SJCRH30 (cell line): ENCODE measurements at regions not wholly inside any gene's neighbourhood (a gene's known extent, or its start where the extent isn't known, plus 50 kb on each side); places are given as distances from the start of the nearest gene placed in this dataset.

Source experiments
- DNase-seq, 2 experiments: peaks; one replicate each; pipeline ENCODE4 v3.0.0-alpha.2; 2015 to 2020
- H3K27ac ChIP-seq: fragments of 250-450 bp; sonication (Bioruptor Pico); 2 replicates; pipeline ENCODE4 v1.5.1; 2020; ENCODE audit warnings: mild to moderate bottlenecking, moderate library complexity
- H3K27me3 ChIP-seq: fragments of 250-450 bp; sonication (Bioruptor Pico); 2 replicates; pipeline ENCODE4 v1.5.1; 2020; ENCODE audit warnings: mild to moderate bottlenecking, moderate library complexity
- H3K36me3 ChIP-seq: fragments of 250-450 bp; sonication (Bioruptor Pico); 2 replicates; pipeline ENCODE4 v1.5.1; 2020; ENCODE audit warnings: mild to moderate bottlenecking, moderate library complexity
- H3K4me1 ChIP-seq: fragments of 250-450 bp; sonication (Bioruptor Pico); 2 replicates; pipeline ENCODE4 v1.5.1; 2020; ENCODE audit warnings: mild to moderate bottlenecking, moderate library complexity
- H3K4me3 ChIP-seq: fragments of 250-450 bp; sonication (Bioruptor Pico); 2 replicates; pipeline ENCODE4 v1.5.1; 2020; ENCODE audit warnings: mild to moderate bottlenecking, moderate library complexity
- H3K9me3 ChIP-seq: fragments of 250-450 bp; sonication (Bioruptor Pico); replicated peaks from 2 replicates; pipeline ENCODE4 v1.5.1; 2020; ENCODE audit warnings: mild to moderate bottlenecking, moderate library complexity

DNA sequence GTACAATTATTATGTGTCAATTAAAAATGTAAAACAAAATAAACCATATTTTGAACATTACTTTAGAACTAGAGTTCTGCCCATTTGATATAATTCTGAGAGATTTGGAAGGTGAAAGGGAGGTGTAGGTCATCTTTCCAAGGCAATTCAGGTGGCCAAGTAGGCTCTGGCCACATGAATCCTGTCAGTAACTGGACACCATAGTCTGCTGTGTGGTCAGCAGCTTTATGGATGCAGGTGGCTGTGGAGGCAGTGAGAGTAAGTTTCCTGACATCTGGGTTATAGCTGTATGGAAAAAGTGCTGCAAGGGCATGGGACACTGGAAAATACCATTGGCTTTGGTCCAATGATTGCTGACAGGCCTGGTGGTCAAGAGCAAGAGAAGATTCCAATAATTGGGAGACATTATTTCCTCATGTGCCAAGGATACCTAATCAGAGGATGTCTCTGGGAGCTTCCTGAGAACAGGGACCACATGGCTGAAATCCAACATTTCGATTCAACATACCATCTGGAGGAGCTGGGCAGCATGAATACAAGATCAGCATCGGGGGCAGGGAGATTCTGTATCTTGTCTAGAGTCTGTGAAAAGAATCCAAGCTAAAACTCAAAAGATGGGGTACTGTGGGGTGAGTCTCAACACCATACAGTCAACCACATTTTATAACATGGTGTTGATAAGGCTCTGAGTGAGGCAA is 523.1 kb downstream of the MID1IP1 start:
- no peaks in the 10 kb centered on the region for H3K4me1 ChIP-seq
- H3K4me3 ChIP-seq, result no peak overlapping the region
- no peaks in the 10 kb centered on the region for H3K36me3 ChIP-seq
- no peaks in the 10 kb centered on the region for H3K27me3 ChIP-seq
- H3K27ac ChIP-seq, result no peak overlapping the region
- no peak for DNase-seq
- H3K9me3 ChIP-seq, result no peaks in the 10 kb centered on the region

DNA sequence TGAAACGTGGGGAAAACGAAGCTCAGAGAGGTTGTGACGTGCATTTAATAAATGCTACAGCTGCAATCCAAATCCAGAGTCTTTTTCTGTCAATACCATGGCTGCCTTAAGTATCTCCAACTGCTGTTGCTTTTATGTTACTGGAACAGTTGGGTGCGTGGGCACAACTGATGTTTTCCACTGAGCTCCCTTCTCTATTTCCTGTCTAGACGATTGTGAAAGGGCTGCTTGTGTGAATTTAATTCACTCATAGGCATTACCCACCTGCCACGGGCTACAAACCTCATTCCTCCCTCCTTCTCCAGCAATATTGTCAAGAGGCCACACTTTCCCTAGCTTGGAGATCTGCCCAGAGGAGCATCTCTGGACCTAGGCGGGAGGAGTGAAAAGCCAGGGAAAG is 526.0 kb downstream of the MID1IP1 start:
- no peaks in the 10 kb centered on the region for H3K4me1 ChIP-seq
- H3K27ac ChIP-seq, result no peak overlapping the region
- no peaks in the 10 kb centered on the region for H3K27me3 ChIP-seq
- H3K4me3 ChIP-seq, result no peak overlapping the region
- DNase-seq, result no peak
- H3K9me3 ChIP-seq, result no peaks in the 10 kb centered on the region
- no peaks in the 10 kb centered on the region for H3K36me3 ChIP-seq

DNA sequence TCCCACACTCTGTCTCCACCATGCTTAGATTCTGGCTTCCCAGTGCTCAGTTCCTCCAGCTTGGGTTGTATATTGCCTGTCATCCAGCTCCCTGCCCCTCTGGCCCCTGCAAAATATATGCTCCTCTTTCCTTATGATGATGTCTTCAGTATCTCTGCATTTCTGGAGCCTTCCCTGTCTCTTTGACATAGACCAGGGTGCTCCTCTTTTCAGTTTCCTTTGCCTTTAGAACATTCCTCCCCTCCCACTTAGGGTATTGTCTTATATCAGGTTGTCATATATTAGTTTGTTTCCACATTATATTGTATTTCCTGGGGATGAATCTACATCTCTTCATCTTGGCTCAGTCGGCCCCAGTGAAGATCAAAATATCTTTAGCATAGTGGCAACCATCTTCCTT is 526.4 kb downstream of the MID1IP1 start:
- no peaks in the 10 kb centered on the region for H3K27me3 ChIP-seq
- no peaks in the 10 kb centered on the region for H3K4me1 ChIP-seq
- no peaks in the 10 kb centered on the region for H3K36me3 ChIP-seq
- no peaks in the 10 kb centered on the region for H3K9me3 ChIP-seq
- H3K27ac ChIP-seq, result peak overlapping the region; percentile 52; the same call in 1 of the 2 replicates
- DNase-seq, result no peak
- H3K4me3 ChIP-seq, result no peak overlapping the region

DNA sequence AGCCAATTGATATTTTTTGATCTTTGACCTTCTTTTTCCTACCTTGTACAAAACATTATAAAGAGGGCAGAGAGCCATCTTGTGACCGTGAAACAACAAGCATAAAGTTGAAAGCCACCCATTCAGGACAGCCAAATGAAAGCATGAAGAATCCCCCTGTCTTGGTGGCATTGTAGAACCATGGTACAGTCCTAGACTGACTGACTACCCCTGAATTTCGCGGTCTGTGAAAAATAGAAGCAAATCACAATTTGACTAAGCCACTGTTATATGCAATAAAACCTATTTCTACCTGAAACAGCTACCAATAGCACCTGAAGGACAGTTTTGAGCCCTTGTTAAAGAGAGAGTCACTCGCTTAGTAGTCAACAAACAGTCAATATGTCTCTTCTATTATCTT is 527.4 kb downstream of the MID1IP1 start:
- DNase-seq, result no peak
- Histone ChIP-seq H3K4me3 (no peak overlapping the region), H3K27ac (peak overlapping the region; percentile 52; the same call in 1 of the 2 replicates), H3K27me3 (no peaks in the 10 kb centered on the region), H3K9me3 (no peaks in the 10 kb centered on the region), H3K36me3 (no peaks in the 10 kb centered on the region), H3K4me1 (no peaks in the 10 kb centered on the region)

DNA sequence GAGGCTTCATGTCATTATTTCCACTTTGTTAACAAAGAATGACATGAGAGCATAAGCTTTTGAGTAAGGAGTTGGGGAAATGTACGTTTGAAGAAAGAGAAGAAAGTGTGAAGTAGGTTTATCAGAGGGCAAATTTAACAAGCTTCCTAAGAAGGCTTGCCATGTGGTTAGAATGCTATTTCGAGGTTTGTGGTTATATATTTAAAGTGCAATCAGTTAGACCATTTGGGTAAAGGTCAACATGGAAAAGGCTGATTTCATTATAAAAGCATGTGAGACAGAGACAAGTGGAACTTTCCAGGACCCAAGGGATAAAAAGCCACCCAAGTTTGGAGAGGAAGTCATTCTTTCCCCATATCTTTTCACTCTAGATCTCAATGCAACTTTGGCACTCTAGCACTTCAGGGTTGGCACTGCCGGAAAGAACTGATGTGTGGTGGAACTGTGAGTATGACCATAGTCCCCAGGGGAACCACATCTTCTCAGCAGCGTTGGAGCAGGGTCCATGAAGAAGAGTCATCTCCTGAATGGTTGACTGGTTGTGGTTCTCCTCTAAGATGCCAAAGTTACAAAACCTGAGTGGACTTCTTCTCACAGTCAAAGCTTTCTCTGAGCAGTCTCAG is 529.9 kb downstream of the MID1IP1 start:
- H3K9me3 ChIP-seq, result no peaks in the 10 kb centered on the region
- no peaks in the 10 kb centered on the region for H3K36me3 ChIP-seq
- H3K27me3 ChIP-seq, result no peaks in the 10 kb centered on the region
- no peak overlapping the region for H3K4me3 ChIP-seq
- DNase-seq, result no peak
- H3K4me1 ChIP-seq, result no peaks in the 10 kb centered on the region
- no peak overlapping the region for H3K27ac ChIP-seq

DNA sequence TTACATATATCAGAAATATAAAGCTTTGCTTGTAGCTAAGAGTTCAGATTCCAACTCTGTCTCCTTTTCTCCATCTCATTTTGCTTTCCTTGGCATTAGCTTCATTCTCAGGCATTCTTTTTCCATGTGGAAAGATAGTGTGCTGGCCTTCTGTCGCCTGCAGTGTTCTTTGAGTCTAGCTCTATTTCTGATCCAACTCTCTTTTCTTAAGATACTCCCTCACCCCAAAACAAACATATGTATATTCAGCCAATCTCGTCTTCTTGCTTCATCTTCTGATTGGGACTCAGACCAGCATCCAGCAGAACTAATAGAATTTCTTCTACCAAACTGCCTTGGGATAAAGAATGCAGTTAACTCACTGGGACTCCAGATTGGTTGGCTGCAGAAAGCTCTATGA is 532.2 kb downstream of the MID1IP1 start:
- no peak for DNase-seq
- Histone ChIP-seq H3K36me3 (no peaks in the 10 kb centered on the region), H3K27me3 (no peaks in the 10 kb centered on the region), H3K27ac (no peak overlapping the region), H3K4me3 (no peak overlapping the region), H3K4me1 (no peaks in the 10 kb centered on the region; the same call in 1 of the 2 replicates), H3K9me3 (no peaks in the 10 kb centered on the region)

DNA sequence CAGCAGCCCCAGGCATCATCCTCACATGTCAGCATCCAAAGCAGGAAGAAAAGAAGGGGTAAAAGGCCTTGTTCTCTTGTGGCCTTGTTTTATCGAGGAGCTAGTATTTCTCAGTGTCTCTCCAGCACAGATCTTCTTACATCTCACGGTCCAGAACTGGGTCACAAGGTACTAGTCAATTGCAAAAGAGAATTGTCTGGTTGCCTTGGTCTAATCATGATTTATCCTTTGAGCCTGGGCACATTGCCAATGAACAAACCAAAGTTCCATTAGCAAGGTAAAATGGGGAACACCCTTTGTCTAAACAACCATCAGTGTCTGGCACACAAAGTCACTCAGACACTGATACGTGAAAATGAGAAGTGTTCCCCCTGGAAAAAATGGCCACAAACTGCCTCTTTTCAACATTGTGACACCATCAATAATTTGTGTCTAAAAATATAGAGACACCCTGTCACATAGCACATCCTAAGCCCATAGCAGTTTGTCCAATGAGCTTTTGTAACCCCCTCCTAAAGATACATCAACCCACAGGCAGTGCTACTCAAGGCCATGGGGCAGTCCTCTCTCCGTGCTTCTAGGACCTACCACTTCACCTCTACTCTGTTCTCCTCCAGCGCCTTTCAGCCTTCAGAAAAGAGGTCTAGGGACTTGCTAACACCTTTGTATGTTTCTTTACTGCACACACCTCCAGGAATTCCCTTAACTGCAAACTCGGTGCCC is 534.4 kb downstream of the MID1IP1 start:
- no peak for DNase-seq
- H3K36me3 ChIP-seq, result no peaks in the 10 kb centered on the region

DNA sequence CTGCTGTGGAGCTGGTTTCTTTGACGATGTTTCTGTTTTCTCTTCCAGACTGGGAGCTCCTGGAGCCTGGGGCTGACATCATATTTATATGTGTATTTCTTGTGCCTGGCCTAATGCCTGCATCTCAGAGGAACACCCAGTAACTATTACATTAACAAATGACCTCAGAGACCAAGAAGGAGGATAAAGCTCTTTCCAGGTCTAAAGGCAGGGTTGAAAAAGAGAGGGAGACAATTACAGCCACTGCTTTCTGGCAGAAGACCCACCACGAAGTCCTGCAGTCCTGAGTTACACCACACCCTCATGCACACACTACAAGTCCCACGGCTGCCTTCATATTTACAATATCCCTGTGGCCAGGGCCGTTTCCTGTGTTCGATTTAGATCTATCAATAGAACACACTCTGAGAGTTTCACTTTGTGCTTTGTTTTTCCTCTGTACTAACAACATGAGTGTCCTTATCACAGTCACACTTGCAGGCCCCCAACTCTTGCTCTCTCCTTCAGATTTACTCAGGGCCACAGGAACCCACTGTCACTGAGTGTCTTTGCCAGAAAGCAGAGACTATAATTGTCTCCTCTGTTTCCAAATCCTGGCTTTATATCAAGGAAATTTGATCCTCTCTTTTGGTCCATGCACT is 535.5 kb downstream of the MID1IP1 start:
- peak overlapping the region; percentile 20; the same call in 1 of the 2 replicates for H3K27ac ChIP-seq
- H3K4me3 ChIP-seq, result no peak overlapping the region
- DNase-seq, result peak; percentile 18 to 30

More for the DNA sequence above, 534.4 kb downstream of the MID1IP1 start:
- no peaks in the 10 kb centered on the region for H3K27me3 ChIP-seq
- no peaks in the 10 kb centered on the region; the same call in 1 of the 2 replicates for H3K4me1 ChIP-seq
- no peak overlapping the region for H3K27ac ChIP-seq
- no peaks in the 10 kb centered on the region for H3K9me3 ChIP-seq
- no peak overlapping the region for H3K4me3 ChIP-seq

DNA sequence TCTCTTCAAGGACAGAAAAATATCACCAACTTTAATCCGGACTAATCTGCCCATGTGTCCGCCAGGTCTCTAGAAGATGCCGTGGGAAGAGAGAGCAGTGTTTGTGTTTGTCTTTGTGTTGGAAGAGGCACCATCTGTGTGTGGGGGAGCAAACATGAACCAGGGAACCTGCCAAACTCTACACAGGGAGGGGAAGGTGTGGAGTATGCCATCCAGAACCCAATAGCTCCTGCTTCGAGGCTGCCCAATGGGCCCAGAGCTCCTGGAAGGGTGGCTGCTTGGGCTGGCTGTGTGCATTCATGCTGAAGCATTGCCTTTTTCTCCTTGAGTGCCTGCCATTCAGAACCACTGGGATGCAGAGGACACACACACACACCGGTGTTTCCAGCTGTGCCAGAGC is 536.2 kb downstream of the MID1IP1 start:
- Histone ChIP-seq H3K36me3 (no peaks in the 10 kb centered on the region), H3K4me1 (no peaks in the 10 kb centered on the region; the same call in 1 of the 2 replicates), H3K27ac (peak overlapping the region; percentile 20; the same call in 1 of the 2 replicates), H3K27me3 (no peaks in the 10 kb centered on the region), H3K9me3 (no peaks in the 10 kb centered on the region), H3K4me3 (no peak overlapping the region)
- no peak for DNase-seq

More for the DNA sequence above, 535.5 kb downstream of the MID1IP1 start:
- H3K9me3 ChIP-seq, result no peaks in the 10 kb centered on the region
- no peaks in the 10 kb centered on the region; the same call in 1 of the 2 replicates for H3K4me1 ChIP-seq
- no peaks in the 10 kb centered on the region for H3K36me3 ChIP-seq
- no peaks in the 10 kb centered on the region for H3K27me3 ChIP-seq

DNA sequence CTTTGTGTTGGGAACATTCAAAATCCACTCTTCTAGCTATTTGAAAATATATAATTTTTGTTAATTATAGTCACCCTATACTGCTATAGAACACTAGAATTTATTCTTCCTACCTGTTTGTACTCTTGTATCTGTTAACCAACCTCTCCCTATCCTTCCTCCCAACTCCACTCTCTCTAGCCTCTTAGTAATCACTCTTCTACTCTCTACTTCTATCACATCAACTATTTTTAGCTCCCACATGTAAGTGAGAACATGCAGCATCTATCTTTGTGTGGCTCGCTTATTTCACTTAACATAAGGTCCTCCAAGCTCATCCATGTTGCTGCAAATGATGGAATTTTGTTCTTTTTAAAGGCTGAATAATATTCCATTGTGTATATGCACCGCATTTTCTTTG is 537.3 kb downstream of the MID1IP1 start:
- no peaks in the 10 kb centered on the region for H3K36me3 ChIP-seq
- no peak for DNase-seq
- no peaks in the 10 kb centered on the region for H3K27me3 ChIP-seq
- no peak overlapping the region for H3K27ac ChIP-seq
- H3K4me3 ChIP-seq, result no peak overlapping the region
- no peaks in the 10 kb centered on the region; the same call in 1 of the 2 replicates for H3K4me1 ChIP-seq
- H3K9me3 ChIP-seq, result no peaks in the 10 kb centered on the region

DNA sequence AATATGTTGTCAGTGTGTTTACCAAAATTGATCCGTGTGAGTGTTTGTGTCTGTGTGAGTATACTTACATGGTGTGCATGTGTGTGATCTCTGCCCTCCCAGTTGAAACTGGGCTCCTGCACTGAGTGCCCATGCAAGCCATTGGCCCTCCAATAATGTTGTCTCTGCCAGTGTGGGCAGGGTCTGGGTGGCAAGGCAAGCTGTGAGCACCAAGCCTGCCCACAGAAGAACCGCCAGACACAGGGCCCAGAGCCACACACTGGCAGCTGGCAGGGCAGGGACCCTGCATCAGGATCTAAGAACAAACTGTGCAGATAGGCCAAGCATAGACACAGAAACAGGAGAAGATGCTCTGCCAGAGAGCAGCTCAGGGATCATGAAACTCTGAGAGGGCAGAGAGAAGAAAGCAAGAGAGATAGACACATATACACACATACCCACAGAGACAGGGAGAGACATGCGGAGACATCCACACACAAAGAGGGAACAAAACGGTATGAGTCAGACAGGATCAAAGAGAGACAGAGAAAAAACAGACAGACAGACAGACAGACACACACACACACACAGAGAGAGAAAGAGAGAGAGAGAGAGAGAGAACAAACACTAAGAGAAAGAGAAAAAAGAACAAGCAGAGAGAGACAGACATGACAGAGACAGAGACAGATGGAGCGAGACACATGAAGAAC is 555.0 kb downstream of the MID1IP1 start:
- no peaks in the 10 kb centered on the region for H3K27me3 ChIP-seq
- no peak for DNase-seq
- H3K4me1 ChIP-seq, result no peaks in the 10 kb centered on the region
- no peak overlapping the region for H3K27ac ChIP-seq
- H3K36me3 ChIP-seq, result no peaks in the 10 kb centered on the region
- no peak overlapping the region for H3K4me3 ChIP-seq
- no peaks in the 10 kb centered on the region for H3K9me3 ChIP-seq

DNA sequence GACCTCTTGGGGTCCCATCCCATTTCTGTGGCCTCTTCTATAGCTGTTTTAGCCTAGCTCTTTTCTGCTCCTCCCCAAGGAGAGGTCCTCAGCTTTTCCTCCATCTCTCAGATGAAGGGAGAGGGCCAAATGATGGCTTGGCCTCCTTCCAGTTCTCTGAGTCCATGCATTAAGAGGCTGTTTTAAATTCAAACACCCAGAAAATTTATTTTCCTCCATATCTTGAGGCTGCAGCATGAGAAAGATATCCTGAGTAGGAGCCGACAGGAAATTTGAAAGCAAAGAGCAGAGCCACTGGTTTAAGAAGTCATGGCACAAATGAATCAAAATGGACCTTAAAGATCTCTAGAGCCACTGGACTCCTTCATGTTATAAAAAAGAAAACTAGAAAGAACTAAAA is 558.8 kb downstream of the MID1IP1 start:
- Histone ChIP-seq H3K36me3 (no peaks in the 10 kb centered on the region), H3K27ac (no peak overlapping the region), H3K4me3 (no peak overlapping the region), H3K9me3 (no peaks in the 10 kb centered on the region), H3K4me1 (no peaks in the 10 kb centered on the region), H3K27me3 (no peaks in the 10 kb centered on the region)
- DNase-seq, result no peak

DNA sequence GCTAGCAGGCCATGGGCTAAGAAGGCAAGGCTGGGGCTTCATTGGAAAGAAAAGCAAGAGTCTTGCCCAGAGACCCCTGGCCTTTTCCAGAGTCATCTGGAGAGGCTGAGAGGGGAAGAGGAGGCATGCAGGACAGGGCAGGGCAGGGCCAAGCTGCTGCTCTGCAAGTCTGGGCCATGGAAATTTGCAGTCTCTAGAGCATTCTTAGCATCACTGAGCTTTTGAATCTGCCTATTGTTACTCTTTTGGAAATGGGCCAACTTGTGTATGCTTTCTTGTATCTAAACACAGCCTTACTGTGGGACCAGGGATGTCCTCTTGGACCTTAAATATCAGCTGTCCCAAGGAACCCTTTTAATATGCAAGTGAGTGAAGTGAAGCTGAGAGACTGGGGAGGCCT is 560.5 kb downstream of the MID1IP1 start:
- Histone ChIP-seq H3K4me1 (no peaks in the 10 kb centered on the region), H3K9me3 (no peaks in the 10 kb centered on the region), H3K27me3 (no peaks in the 10 kb centered on the region), H3K4me3 (no peak overlapping the region), H3K36me3 (no peaks in the 10 kb centered on the region), H3K27ac (no peak overlapping the region)
- DNase-seq, result peak in 1 of 2 experiments; percentile 22

DNA sequence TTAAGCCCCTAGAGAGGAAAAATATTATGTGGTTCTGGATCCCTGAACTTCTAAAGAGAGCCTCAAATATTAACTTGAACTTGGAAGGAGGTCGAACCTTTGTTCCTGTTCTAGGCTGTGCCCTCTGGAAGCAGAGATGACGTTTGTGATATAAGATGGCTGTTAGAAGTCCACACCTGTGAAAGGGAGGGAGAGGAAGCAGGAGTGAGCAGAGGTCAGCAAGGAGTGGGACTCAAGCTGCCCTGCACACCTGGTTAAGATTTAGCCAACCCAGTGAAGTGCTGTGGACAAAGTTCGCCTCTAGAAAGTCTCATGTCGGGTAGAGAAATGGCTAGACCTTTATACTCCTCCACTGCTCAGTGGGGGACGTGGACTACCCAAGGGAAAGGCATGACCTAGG is 566.2 kb downstream of the MID1IP1 start:
- no peaks in the 10 kb centered on the region for H3K4me1 ChIP-seq
- H3K4me3 ChIP-seq, result no peak overlapping the region
- no peaks in the 10 kb centered on the region for H3K36me3 ChIP-seq
- no peaks in the 10 kb centered on the region for H3K9me3 ChIP-seq
- no peak overlapping the region for H3K27ac ChIP-seq
- DNase-seq, result no peak
- H3K27me3 ChIP-seq, result no peaks in the 10 kb centered on the region
